Smooth muscle cell of the brain vasculature (primary cell): ENCODE measurements at regions not wholly inside any gene's neighbourhood (a gene's known extent, or its start where the extent isn't known, plus 50 kb on each side); places are given as distances from the start of the nearest gene placed in this dataset.
"Not testable (repeated sequence)": the region's sequence is repeated elsewhere in the genome, so short reads cannot be mapped to it uniquely, and the experiment has no call there.

Experiments
- DNase-seq: peaks from one replicate; pipeline ENCODE4 v3.0.0-alpha.2; 2012; ENCODE audit warnings: low read depth, low spot score

DNA sequence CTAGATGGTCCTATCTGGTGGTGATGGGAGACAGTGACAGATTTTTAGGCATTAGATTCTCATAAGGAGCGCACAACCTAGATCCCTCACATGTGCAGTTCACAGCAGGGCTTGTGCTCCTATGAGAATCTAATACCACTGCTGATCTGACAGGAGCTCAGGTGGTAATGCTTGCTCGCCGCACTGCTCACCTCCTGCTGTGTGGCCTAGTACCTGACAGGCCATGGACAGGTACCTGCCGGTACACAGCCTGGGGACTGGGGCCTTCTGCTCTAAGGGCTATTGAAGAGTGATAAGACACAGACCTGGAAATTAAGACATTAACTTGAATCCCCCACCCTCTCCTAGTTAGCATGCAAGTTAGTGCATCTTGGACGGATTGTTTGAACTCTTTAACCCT, 64.4 kb downstream of the KLRB1 start:
- DNase-seq = not testable (repeated sequence)

DNA sequence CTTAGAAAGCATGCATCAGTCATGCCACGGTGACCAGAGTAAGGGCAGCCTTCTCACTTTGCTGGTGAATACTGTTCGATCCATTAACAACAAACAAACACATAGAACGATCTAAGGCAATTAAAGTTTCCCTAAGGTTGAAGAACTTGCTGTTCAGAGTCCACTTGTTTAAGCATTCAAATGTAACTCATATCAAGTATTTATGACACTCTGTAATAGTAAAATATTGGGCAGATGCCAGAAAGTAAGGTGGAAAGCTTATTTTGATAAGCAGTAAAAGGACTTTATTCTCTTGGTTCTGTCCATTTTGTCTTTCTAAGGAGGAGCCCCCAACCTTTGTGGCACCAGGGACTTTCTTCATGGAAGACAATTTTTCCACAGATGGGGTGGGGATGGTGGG, 64.9 kb downstream of the KLRB1 start:
- DNase-seq = not testable (repeated sequence)

DNA sequence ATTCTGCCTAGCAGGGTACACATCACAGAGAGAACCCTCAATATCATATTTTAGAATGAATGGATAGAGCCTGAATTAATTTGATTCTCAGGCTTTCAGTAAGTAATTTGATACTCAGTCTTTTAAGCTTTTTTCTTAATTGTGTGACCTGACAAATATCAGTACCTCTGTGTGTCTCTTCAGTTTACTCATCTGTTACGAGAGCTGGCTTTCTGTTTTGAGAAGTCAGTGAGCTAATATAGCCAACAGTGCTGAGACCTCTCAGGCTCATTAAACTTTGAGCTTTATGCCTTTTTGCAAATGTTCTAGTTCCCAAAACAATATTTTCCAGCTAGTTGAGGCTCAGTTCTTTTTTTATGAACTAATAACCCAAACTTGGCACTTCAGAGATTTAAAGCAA, 91.8 kb downstream of the KLRB1 start:
- not testable (repeated sequence) for DNase-seq

DNA sequence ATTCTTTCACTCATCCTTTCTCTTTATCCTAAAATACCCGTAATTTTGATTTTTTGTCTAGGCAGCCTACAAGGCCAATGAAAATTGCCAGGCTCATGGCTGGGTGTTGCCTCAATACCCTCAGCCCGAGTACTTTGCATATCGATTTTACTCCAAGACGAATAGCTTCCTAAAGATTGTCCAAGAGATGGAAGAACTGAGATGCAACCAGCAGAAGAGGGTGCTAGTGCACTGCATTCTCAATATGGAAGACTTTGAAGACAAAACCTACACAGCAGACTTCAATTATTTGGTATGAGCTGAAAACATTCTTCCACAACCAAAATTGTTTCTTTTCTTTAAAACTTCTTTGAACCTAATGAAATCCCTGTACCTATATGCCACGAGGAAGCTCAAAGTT, 95.0 kb downstream of the KLRB1 start:
- DNase-seq = not testable (repeated sequence)

DNA sequence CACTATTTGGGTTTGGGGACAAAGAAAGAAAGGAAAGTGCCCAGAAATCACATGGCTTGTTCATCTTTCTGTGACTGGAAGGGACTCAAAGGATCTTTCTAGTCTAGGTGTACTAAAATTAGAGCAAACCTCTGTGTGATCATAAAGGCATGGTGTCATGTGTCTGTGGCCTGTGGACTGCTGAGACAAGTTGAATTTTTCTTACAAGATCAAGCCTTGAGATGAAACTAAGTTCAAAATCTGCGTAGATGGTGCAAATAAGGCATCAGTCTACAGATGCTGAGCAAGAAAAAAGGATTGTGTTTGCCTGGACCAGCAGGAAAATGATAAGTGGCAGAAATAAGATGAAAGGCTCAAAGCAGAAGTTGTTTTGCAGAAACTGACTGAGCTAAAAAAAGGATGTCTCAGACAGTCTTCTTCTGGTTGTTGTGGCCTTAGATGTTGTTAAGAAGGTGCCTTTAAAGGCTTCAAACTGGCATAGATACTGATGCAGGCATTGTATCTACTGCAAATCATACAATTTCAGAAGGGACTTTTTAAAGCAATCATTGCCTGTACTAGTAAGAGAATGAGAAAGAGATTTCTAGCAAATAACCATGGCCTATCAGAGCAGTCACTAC, 97.2 kb downstream of the KLRB1 start:
- not testable (repeated sequence) for DNase-seq

DNA sequence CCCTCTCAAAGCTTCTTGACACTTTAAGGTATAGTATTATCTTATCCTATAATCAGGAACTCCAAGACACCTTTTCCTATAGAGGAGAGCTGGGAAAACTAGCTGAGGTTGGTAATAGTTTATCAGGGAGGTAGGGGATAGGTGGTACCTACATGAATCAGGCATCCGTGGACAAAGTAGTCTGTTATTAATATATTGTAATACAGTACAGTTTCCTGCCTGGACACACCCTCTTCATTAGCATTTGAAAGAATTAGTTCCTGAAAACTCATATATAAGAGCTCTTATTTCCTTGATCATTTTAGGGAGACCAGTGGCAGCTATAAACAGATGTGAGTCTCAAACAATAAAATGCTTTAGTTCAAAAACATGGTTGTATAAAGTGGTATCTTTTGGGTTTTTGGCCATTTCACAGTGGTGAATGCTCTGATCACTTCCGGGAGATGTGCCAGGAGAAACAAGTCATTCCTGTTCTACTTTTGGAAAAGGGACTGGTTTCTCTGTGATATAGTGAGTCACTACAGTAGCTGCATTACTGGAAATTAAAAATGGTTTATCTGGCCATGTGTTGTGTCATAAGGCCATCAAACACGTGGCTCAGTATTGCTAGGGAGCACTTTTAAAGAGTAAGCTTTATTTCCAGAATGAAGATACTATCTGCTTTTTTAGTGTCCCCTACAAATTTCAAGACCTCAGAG, 98.1 kb downstream of the KLRB1 start:
- DNase-seq = no peak

DNA sequence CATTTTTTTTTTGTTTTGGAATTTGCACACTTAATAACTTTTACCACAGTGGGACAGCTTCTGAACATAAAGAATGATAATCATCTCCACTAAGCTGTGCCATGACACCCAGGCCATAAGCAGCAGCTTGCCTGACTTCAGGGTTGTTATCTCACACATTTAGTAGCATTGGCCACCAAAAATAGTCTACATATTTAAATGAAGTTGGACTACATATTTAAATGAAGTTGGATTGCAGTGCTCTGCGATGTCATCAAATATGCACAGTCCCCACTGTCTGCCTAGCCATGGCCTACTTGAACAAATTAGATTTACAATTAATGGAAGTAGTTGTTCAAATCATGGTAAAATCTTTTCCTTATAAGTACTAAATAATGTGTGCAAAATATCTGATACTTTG, 101.0 kb downstream of the KLRB1 start:
- no peak for DNase-seq

DNA sequence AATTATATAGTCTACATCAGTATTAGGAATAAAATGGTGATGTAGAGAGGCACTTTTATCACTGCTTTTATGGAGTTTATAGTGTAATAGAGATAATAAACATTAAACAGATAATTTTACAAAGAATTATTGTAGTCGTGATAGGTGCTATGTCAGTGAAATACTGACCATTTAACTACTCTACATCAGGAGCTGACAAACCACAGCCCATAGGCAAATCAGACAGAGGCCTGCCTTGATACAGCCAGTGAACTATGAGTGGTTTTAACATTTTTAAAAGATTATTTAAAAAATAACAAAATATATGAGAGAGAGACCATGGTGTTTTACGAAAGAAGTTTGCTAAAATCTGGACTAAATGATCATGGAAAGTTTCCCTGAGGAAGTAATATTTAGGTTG, 104.3 kb downstream of the KLRB1 start:
- not testable (repeated sequence) for DNase-seq

DNA sequence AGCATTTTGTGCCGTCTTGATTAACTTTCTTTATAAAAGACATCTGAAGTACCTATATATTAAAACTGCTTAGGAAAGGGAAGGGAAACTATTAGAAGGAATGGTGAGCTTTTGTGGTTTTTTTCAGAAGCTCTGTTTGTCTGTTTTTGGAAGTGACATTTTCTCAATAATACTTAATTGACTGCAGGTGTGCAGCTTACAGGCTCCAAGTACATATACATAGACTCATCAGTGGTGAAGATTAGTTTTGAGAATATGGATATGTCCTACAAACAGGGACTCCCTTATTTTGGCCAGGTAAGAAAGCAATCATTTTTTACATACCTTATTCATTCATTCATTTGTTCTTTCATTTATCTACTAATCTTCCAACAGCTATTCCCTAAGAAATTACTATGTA, 104.9 kb downstream of the KLRB1 start:
- not testable (repeated sequence) for DNase-seq

DNA sequence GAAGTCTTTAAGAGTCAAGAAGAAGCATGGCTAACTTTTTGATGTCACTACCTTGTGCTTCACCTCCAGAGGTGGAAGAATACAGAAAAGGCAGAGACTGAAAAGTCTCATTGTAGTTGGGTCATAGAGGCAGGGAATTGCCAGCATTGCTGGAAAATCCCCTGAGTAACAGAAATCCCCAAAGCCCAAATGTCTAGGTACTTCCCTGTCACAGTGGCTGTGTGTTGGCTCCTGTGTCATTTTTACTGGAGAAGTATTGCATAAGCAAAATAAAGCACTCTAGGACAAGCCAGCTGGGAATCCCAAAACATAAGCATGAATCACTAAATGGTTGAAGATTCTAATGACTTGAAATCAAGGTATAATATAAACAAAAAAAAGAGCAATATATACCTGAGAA, 114.4 kb downstream of the KLRB1 start:
- DNase-seq = not testable (repeated sequence)

DNA sequence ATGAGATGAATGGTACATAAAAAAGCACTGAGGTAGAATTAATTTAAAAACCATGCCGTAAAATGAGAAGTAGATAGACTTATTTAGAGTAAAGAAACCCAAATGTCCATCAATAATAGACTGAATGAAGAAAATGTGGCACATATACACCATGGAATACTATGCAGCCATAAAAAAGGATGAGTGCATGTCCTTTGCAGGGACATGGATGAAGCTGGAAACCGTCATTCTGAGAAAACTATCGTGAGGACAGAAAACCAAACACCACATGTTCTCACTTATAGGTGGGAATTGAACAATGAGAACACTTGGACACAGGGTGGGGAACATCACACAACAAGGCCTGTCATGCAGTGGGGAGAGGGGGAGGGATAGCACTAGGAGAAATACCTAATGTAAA, 126.4 kb downstream of the KLRB1 start:
- DNase-seq = not testable (repeated sequence)

DNA sequence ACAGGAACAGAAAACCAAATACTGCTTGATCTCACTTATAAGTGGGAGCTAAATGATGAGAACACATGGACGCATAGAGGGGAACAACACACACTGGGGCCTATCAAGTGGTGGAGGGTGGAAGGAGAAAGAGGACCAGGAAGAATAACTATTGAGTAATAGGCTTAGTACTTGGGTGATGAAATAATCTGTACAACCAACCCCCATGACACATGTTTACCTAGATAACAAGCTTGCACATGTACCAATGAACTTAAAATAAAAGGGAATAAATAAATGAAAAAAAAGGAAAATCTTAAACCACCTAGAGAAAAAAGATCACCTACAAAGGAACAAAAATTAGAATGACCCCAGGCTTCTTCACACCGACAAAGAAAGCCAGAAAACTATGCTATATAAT, 133.5 kb downstream of the KLRB1 start:
- DNase-seq = not testable (repeated sequence)

DNA sequence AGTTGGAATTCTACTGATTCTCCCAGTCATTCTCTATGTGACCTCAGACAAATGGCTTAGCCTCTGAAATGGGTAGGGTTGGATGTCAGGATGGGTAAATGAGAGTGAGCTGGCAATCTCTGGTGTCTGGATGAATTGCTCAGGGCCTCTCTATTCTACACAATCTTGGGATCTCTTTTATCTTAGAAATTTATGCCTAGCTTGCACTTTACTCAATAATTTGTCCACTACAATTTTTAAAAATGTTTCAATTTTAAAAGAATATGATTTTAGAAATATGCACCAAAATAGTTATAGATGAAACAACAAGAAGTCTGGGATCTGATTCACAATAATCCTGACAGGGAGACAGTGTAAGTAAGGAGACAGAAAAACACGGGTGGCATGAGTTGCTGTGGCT, 134.1 kb downstream of the KLRB1 start:
- not testable (repeated sequence) for DNase-seq

DNA sequence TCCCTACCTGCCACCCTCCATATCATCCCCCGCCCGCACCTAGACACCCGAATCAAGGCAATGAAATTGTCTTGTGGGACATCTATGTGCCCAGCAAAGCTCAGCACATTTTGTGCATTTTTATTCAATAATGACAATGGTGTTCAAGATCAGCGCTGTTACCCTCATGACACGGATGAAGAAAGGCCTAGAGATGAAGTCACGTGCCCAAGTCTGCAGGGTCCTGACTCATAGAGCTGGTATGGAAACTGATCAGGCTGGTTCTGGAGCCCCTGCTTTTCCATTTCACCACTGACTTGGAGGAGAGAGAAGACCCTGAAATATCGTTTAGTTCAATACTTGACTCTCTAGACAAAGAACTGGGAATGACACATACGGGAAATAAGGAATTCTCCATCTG, 136.2 kb downstream of the KLRB1 start:
- DNase-seq = not testable (repeated sequence)

DNA sequence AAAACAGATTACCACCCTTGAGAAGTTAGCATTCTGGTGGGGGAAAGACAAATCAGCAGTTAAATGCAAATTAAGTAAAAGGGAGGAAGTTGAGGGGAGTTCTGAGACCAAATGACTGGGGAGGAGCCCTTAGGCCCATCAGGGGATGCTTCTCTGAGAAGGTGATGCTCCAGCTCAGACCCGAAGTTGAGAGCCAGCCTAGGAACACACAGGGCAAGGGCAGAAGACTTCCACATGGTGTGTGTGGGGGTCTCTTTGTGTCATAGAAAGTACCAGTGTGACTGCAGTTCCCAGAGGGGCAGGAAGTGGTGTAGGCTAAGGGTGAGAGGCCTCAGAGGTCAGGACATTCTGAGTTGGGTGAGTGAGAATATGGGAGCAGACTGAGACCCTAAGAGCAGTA, 137.3 kb downstream of the KLRB1 start:
- DNase-seq = not testable (repeated sequence)

DNA sequence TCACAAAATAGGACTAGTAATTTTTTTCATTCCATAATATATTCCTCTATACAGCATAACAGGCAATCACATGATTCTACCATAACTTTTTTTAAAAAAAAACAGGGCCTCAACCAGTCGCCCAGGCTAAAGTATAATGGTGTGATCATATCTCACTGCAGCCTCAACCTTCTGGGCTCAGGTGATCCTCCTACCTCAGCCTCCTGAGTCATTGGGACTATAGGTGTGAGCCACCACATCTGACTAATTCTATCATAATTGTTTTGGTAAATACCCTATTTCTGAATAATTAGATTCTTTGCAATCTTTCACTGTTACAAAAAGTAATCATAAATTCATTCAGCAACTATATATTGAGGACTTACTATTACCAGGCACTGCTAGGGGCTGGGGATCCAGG, 137.8 kb downstream of the KLRB1 start:
- not testable (repeated sequence) for DNase-seq

DNA sequence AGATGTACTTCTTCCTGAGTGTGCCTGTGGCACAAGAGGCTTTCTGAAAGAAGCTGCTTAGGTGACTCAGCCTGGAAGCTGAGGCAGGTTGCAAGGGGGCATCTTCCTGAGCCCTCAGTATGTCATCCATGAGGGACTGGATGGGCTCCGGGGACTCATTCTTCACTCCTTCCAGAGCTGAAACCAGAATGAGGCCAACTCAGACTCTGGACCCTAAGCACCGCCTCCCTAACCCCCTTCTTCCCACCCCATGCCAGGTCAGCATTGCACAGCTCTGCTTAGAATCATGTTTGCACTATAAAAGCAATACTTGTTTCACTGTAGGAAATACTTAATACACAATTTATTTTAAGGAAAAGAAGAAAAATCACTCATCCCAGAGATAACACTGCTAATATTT, 138.3 kb downstream of the KLRB1 start:
- DNase-seq = not testable (repeated sequence)

DNA sequence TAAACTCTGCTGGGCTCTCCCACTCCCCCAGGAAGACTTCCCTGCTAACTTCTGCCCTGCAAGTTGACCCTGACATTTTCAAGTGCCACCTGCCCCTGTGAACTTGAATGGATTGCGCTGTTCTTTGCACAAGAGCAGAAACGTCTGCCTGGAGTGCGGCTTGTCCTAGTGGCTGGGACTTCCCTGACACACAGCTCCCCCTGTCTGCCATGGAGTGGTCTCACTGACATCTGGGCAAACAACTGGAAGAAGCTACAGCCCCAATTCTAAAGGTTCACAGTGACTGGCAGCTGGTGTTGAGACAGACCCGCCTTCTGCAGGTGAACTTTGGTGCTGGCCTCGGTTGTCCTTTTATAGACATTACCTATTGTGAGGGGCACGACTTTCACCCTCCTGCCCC, 138.7 kb downstream of the KLRB1 start:
- DNase-seq = peak; percentile 21

DNA sequence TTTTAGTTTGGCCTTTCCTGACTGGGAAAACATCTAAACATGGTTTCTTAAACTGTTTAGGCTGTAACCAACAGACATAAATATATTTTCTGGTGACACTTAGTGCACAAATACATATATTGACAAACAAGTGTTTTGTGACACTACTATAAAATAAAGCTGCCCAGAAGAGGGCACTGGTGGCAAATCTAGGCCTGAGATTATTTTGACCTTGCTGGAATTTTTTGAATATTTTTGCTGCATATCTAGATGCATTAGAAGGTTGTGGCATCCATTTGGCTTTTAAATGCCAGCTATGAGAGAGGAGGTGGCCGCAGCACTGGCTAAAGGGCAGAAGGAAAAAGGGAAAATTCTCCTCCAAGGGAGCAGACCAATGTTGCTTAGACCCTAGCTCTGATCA, 139.6 kb downstream of the KLRB1 start:
- DNase-seq = not testable (repeated sequence)

DNA sequence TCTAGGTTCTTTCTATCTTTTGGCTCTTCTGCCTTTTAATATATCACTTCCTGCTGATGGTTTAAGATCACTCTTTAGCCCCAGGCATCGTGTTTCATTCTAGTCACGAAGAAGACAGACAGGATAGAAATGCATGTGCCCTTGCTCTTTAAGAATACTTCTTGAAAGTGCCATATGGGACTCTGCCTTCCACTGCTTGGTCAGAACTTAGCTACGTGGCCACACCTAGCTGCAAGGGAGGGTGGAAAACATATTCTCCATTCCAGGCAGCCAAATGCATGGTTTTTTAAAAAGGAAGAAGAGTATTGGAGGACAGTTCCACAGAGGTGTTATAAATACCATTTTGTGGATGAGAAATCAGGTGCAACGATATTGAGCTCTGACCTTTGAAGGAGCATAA, 143.3 kb downstream of the KLRB1 start:
- no peak for DNase-seq

DNA sequence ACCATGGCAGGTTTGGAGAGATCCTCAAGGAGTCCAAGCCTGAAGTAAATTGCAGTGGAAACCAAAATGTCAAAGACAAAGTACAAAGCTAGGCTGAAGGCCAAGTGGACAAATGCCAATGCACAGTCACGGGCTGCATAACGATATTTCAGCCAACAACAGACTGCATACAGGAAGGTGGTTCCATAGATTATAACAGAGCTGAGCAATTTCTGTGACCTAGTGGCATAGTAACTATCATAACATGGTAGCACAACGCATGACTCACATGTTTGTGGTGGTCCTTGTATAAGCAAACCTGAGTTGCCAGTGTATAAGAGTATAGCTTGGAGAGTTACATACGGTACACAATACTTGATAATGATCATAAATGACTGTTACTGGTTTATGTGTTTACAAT, 152.2 kb downstream of the KLRB1 start:
- DNase-seq = peak; percentile 20

DNA sequence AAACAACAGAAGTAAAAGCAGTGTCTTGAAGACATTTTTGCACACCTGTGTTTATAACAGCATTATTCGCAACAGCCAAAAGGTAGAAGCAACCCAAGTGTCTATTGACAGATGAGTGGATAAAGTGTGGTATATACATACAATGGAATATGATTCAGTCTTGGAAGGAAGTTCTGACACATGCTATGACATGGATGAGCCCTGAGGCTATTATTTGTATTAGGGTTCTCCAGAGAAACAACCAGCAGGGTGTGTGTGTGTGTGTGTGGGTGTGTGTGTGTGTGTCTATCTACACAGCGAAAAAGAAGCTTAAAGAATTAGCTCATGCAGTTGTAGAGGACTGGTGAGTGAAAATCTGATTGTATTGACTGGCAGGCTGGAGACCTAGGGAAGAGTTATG, 153.7 kb downstream of the KLRB1 start:
- DNase-seq = not testable (repeated sequence)

DNA sequence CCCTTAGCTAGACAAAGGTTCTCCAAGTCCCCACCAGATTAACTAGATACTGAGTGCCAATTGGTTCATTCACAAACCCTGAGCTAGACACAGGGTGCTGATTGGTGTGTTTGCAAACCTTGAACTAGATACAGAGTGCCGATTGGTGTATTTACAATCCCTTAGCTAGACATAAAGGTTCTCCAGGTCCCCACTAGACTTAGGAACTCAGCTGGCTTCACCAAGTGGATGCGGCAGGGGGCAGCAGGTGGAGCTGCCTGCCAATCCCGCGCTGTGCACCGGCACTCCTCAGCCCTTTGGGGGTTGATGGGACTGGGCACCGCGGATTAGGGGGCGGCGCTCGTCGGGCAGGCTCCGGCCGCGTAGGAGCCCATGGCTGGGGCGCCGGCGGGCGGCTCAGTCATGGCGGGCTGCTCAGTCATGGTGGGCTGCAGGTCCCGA, 157.6 kb downstream of the KLRB1 start:
- DNase-seq = not testable (repeated sequence)
